ENCODE measurements at regions not wholly inside any gene's neighbourhood (a gene's known extent, or its start where the extent isn't known, plus 50 kb on each side); places are given as distances from the start of the nearest gene placed in this dataset.

DNA sequence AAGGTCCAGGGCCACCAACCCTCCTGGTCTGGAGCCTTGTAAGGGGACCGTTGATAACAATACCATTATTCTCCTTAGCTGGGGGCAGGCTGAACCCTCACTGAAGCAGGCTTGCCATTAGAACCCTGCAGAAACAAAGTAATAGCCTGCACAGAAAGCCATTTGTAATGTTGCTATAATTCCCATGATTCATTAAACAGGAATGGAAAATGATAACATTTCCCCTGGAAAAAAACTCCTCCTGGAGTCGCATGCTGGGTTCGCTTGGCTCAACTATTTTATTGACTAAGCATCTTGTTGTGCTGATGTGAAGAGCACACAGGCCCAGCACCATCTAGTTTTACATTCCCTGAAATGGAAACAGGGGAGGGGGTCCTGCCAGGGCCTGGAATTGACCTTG, 155.6 kb upstream of the CSF3R start:
- TF ChIP-seq POLR2A (IDR thresholded peaks at IDR 0.05), result no peak
- TF ChIP-seq, protein P1, sequence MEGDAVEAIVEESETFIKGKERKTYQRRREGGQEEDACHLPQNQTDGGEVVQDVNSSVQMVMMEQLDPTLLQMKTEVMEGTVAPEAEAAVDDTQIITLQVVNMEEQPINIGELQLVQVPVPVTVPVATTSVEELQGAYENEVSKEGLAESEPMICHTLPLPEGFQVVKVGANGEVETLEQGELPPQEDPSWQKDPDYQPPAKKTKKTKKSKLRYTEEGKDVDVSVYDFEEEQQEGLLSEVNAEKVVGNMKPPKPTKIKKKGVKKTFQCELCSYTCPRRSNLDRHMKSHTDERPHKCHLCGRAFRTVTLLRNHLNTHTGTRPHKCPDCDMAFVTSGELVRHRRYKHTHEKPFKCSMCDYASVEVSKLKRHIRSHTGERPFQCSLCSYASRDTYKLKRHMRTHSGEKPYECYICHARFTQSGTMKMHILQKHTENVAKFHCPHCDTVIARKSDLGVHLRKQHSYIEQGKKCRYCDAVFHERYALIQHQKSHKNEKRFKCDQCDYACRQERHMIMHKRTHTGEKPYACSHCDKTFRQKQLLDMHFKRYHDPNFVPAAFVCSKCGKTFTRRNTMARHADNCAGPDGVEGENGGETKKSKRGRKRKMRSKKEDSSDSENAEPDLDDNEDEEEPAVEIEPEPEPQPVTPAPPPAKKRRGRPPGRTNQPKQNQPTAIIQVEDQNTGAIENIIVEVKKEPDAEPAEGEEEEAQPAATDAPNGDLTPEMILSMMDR (IDR thresholded peaks at IDR 0.05), result no peak

All from testis (tissue), 2 donors.